HG03342 (cell line): ENCODE measurements at regions not wholly inside any gene's neighbourhood (a gene's known extent, or its start where the extent isn't known, plus 50 kb on each side); places are given as distances from the start of the nearest gene placed in this dataset.

Experiments used
- ATAC-seq: cut with Tn5 transposase; IDR thresholded peaks from one replicate; pipeline ENCODE4 v1.9.1; 2021; ENCODE audit warnings: mild to moderate bottlenecking, moderate library complexity; ENCODE audit not compliant: unreplicated experiment

- ATAC-seq: no peak
Measured at GRCh38 chr2:175475130-175475529, 293.6 kb upstream of the ATP5MC3 start.

- ATAC-seq: no peak
Measured at GRCh38 chr2:175468431-175469098, 287.1 kb upstream of the ATP5MC3 start.

DNA sequence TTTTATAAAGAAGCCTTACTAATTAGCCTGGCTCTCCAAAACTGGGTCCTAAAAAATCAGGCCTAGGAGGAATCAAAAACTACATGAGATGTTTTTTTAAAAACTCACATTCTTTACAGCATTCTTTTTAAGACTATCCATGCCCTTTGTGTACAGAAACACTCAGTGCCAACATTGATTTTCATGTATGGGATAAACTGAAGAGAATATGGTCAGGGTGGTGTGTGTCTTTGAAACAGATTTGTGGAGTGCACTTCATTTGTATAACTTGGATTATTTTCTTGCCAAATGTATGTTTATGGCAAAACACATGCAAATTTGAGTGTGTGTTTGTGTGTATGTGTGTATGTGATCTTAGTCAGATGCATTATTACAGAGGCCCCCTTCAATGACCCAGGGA is 283.6 kb upstream of the ATP5MC3 start:
- no peak for ATAC-seq

DNA sequence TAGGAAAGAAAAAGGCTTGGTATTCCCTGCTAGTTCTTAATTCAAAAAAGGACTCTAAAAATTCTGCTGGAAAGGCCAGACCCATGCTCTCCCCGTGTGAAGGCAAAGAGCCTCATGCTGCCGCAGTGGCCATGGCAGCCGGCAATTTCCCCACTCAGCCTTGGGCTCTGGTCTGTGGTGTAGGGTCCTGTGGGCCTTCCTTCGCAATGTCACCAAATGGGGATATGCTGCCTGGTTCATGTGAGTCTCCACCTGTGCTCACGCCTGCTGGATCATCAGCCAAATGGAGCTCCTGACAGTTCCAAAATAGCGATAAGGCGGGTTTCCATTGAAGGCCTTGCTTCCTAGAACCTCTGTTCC is 282.8 kb upstream of the ATP5MC3 start:
- no peak for ATAC-seq

DNA sequence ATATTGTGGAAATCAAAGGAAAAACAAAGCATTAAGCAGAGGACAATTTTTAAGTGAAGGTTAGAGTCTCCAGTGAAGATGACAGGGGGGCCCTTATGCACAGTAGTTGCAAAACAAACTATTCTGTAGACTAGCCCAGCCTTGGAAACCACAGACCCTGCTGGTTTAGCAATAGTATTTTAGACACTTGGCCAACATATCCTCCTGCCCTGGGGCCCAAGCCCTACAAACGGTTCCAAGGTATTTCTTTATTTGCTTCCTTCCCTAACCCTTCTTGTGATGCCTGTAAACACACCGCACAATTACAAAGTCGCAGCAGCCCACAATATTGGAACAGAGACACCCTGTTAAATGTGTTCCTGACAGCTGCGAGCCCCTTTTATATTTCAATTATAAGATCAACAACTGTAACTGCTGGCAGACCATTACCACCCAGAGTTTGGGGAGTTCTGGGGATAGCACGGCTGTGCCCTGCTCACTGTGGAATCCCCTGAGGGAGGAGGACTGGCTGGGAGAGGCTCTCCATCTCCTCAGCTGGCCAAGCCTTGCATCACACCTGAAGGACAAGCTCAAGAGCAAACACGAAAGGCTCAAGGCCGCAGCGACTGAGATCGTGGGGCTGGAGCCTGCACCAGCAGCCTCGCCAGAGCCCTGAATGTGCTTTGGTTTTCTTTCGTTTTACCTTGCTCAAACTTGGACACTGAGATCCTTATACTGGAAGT is 282.2 kb upstream of the ATP5MC3 start:
- no peak for ATAC-seq

DNA sequence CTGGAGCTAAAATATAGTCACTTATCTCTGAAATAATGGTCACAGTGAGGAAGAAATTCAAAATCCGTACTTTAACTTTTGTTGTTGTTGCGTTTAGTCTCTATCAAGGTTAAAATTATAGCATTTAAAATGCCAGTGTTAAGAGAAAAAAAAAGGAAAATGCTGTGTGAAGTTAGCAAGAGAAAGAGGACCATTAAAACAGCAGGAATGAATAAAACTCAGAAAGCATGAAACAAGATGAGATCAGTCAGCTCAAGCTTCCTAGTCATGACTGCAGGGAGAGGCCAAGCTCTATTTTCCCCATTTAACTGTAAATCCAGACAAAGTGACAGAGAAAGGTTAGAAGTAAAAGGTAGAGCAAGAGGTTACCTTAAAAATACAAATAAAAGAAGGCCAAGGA is 281.7 kb upstream of the ATP5MC3 start:
- no peak for ATAC-seq

GRCh38 chr2:175462246-175462645 is 280.7 kb upstream of the ATP5MC3 start:
- no peak for ATAC-seq

DNA sequence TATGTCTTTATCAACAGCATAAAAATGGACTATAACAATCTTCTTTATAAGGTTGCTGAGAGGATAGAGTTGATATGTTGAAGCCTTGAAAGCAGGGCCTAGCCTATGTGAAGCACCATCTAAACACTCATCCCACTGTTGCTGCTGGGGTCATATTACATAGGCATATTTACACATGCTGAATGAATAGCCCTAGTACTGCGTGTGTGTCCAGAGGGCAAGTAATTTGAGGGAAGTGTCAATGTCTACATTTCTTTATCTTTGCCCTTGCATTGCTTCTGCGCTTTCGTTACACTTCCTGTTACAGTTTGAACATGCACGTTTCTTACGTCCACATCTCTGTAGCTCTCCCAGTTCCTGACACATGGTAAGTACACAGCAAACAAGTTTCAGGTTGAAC is 280.3 kb upstream of the ATP5MC3 start:
- no peak for ATAC-seq

DNA sequence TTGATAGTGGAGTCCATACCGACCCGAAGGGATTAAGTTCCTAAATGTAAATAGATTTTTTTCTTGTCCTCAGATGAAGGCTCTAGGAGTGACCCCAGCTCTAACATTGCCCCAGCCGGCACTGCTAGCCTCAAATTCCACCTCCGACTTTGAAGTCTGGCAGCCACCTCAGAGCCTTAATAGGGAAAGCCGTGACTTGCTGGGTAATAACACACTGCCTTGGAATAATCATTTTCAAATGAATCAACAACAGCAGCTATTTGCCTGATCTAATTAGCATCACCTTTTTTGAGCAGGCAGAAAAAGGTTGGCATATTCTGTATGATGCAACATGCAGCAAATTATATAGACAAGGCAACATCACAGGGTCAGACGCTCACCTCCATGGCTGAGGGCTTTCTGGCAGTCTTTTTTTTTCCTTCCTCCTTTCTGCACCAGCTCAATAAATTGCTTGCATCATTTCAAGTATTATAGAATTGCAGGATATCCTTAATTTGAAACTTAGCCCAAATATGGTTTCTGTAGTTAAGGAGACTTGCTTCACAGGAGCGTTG is 276.5 kb upstream of the ATP5MC3 start:
- no peak for ATAC-seq

DNA sequence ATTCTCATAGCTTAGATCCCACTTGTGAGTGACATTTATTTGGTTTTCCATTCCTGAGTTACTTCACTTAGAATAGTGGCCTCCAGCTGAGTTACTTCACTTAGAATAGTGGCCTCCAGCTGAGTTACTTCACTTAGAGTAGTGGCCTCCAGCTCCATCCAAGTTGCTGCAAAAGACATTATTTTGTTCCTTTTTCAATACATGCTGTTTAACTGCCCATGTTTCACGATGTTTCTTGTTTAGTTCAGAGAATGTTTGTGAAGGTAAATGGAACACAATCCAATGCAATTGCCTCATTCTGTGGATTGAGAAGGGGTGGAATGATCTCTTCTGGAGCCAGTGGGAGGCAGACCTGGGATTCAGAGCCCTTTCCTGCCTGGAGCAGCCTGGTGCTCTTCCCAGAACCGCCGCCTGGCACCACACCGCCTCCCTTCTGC is 273.5 kb upstream of the ATP5MC3 start:
- no peak for ATAC-seq

DNA sequence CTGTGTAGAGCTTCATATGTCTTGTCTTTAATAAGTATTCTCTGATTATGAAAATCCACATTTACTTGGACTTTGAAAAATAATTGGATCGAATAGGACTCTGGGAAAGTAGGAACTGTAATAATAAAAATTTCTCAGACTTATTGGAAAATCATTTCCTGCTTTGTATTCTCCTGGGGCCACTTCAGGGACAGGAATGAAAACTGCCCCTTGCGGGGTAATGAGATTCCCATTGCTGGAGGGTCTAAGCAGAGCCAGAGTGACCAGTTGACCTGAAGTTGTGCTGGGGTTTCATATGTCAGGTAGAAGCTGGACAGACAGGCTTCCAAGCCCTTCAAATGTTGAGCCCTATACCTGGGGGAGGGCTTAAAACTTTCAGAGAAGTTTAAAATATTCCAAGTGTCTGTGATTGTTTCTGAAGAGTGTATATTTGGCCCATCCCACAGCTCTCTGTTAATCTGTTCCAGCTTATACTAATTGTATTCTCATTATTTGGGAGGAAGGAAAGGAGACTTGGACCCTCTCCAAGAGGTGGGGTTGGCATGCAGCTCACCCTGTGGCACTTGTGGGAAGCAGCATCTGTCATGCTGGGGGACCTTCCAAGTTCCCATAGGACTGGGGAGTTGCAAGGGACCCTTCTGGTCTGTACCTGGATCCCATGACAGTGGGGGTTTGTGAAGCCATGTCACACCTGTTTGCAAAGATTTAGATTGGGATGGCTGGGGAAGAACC is 268.7 kb upstream of the ATP5MC3 start:
- ATAC-seq: no peak

DNA sequence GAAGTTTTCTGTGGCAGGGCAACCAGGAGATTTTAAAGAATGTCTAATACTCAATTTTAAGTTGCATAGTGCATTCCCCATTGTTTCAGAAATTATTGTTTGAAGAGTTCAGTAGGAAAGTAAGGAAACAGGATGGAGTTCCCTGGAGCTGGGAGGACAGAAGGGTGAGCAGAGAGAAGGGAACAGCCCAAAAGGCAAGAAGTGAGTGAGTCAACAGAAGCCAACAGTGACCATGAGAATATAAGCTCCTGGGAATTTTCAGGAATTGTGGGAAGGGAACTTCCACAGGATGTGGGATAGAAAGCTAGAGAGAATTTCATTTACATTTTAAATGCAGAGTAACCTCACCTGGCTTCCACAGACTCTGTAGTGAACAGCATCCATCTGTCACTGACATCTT is 268.1 kb upstream of the ATP5MC3 start:
- ATAC-seq: no peak

- ATAC-seq: no peak
Measured at GRCh38 chr2:175446201-175446600, 264.7 kb upstream of the ATP5MC3 start.

DNA sequence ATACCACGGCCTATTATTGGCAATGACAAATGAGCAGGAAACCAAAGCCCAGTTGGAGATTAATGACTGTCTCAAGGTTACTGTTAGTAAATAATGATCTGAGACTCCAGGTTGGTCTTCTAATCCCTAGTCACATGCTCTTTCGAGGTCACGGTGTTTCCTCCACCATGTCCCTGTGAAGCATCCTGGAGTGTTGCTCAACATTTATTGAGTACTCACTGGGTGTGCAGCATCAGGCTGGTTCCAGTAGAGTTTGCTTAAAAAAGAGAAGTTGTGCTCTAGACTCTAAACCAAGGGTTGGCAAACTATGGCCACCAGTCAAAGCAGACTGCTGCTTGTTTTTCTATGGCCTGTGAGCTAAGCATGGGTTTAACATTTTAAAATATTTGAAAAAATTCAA is 263.8 kb upstream of the ATP5MC3 start:
- ATAC-seq: no peak

- ATAC-seq: no peak
Measured at GRCh38 chr2:175442441-175442840, 260.9 kb upstream of the ATP5MC3 start.

DNA sequence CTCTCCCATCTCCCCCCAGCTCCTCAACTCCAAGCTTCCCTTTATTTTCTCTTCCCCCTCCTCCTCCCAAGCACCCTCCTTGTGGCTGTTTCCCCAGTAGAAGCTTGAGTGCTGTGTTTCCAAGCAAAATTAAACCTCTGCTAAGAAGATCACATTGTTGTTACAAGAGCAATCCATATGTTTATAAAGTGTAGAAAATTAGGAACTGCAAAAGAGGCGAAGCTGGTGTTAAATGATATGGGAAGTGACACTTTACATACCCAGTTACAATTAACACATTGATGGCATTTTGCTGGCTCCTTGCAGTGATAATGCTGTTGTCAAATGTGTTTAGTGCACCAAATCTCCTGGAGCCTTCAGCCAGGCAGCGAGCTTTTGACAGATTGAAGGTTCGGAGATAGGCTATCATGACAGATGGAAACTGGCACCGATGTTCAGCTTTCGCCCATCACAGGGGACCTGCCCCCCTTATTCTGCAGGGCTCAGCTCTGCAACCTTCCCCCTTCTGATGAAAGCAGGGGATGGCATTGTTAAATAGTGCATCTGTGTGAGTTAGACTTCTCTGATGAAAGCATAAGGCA is 259.8 kb upstream of the ATP5MC3 start:
- ATAC-seq: no peak

GRCh38 chr2:175439416-175439815 is 257.9 kb upstream of the ATP5MC3 start:
- no peak for ATAC-seq

GRCh38 chr2:175437167-175437566 is 255.7 kb upstream of the ATP5MC3 start:
- ATAC-seq: no peak

- no peak for ATAC-seq
Measured at GRCh38 chr2:175436076-175436475, 254.6 kb upstream of the ATP5MC3 start.

DNA sequence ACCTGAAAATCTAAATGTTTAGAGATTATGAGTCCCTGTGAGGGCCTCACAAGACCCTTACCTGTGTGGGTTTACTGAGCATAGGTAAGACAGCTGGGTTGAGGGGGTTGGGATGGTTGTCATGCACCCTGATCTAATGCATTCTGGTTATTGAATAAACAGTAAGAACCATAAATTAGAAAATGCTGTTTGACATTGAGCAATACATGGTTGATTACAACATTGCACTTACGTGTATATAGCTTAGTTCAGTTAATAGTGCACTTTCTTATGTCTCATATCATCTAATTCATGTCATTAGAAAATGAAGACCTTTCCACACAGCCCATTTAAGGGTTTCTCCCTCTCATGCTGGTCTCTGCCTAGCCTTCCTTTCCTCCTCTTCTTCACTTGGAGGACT is 253.5 kb upstream of the ATP5MC3 start:
- ATAC-seq: no peak

DNA sequence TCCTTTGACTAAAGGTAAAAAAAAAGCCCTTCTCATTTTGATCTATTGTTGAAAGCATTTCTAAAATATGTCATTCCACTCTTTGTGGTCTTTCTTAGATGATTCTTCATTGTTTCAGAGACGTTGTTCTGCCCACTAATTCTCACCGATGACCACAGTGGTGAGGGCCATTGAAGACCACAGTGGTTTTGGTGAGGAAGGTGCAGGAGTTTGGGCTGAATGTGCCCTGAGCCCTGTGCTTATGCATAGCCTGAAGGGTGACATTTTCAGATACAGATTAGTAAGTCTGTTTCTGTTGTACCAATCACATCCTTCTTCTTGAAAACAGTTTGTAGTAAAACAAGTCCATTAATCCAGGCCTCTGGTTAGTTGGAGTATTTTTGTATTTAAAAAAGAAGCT is 251.3 kb upstream of the ATP5MC3 start:
- ATAC-seq: no peak
